GM23248 (cell line): ENCODE measurements at regions not wholly inside any gene's neighbourhood (a gene's known extent, or its start where the extent isn't known, plus 50 kb on each side); places are given as distances from the start of the nearest gene placed in this dataset.

Experiments
- EZH2 ChIP-seq: fragments of 200-600 bp; sonication (generic); IDR thresholded peaks from 2 replicates; pipeline ENCODE4 v1.6.1; 2018; ENCODE audit warnings: antibody characterized with exemption, mild to moderate bottlenecking; ENCODE audit not compliant: insufficient read depth, poor library complexity, severe bottlenecking
- EZH2phosphoT487 ChIP-seq: fragments of 200-600 bp; sonication (generic); IDR thresholded peaks from 2 replicates; pipeline ENCODE4 v1.6.1; 2018; ENCODE audit warnings: antibody characterized with exemption, moderate library complexity, mild to moderate bottlenecking, low read depth; ENCODE audit not compliant: insufficient read depth

GRCh38 chr3:61340931-61341461 is 89.7 kb upstream of the FHIT start:
- TF ChIP-seq EZH2phosphoT487 (no peak), EZH2 (no peak)
